H9 (cell line): ENCODE measurements at regions not wholly inside any gene's neighbourhood (a gene's known extent, or its start where the extent isn't known, plus 50 kb on each side); places are given as distances from the start of the nearest gene placed in this dataset.

Source experiments
- DNase-seq: peaks from one replicate; pipeline ENCODE4 v3.0.0-alpha.2; 2017
- H2AFZ ChIP-seq: one replicate; pipeline ENCODE4 v1.6.1; 2013; ENCODE audit warnings: mild to moderate bottlenecking, low read length, control low read depth, moderate library complexity
- H2AK5ac ChIP-seq: 2 replicates; pipeline ENCODE4 v1.6.1; 2013; ENCODE audit warnings: low read length, control low read depth, mixed read lengths; ENCODE audit not compliant: insufficient read length
- H2BK120ac ChIP-seq: one replicate; pipeline ENCODE4 v1.6.1; 2013; ENCODE audit warnings: low read depth, mild to moderate bottlenecking, low read length, control low read depth, inconsistent platforms; ENCODE audit not compliant: poor library complexity, severe bottlenecking
- H2BK12ac ChIP-seq: 2 replicates; pipeline ENCODE4 v1.6.1; 2013; ENCODE audit warnings: low read length, control low read depth, mixed read lengths, low read depth; ENCODE audit not compliant: insufficient read length
- H2BK15ac ChIP-seq: 2 replicates; pipeline ENCODE4 v1.6.1; 2013; ENCODE audit warnings: low read depth, low read length, control low read depth
- H2BK20ac ChIP-seq: one replicate; pipeline ENCODE4 v1.6.1; 2013; ENCODE audit warnings: low read depth, mild to moderate bottlenecking, low read length, control low read depth, inconsistent platforms; ENCODE audit not compliant: poor library complexity, severe bottlenecking
- H2BK5ac ChIP-seq: 2 replicates; pipeline ENCODE4 v1.6.1; 2013; ENCODE audit warnings: low read length, control low read depth, mixed read lengths; ENCODE audit not compliant: insufficient read length
- H3K14ac ChIP-seq: 2 replicates; pipeline ENCODE4 v1.6.1; 2013; ENCODE audit warnings: low read length, control low read depth; ENCODE audit not compliant: insufficient read depth
- H3K18ac ChIP-seq: 2 replicates; pipeline ENCODE4 v1.6.1; 2013; ENCODE audit warnings: low read depth, mild to moderate bottlenecking, mixed read lengths, low read length, control low read depth; ENCODE audit not compliant: insufficient read length
- H3K23ac ChIP-seq: 2 replicates; pipeline ENCODE4 v1.6.1; 2013; ENCODE audit warnings: low read length, control low read depth, mixed read lengths, low read depth; ENCODE audit not compliant: insufficient read length
- H3K23me2 ChIP-seq: 2 replicates; pipeline ENCODE4 v1.6.1; 2013; ENCODE audit warnings: low read depth, mild to moderate bottlenecking, mixed read lengths, low read length, control low read depth; ENCODE audit not compliant: insufficient read length, poor library complexity, severe bottlenecking
- H3K27ac ChIP-seq: 2 replicates; pipeline ENCODE4 v1.5.1; 2013; ENCODE audit warnings: low read length, control low read depth, mixed read lengths, low read depth; ENCODE audit not compliant: insufficient read length
- H3K27me3 ChIP-seq: 2 replicates; pipeline ENCODE4 v1.6.1; 2013; ENCODE audit warnings: low read length, control low read depth, inconsistent platforms; ENCODE audit not compliant: insufficient read depth
- H3K4ac ChIP-seq: 2 replicates; pipeline ENCODE4 v1.6.1; 2013; ENCODE audit warnings: low read depth, mild to moderate bottlenecking, control low read depth, inconsistent platforms, low read length, moderate library complexity
- H3K4me1 ChIP-seq: 2 replicates; pipeline ENCODE4 v1.6.1; 2013; ENCODE audit warnings: low read length, control low read depth, inconsistent platforms; ENCODE audit not compliant: insufficient read depth
- H3K4me2 ChIP-seq: 2 replicates; pipeline ENCODE4 v1.6.1; 2013; ENCODE audit warnings: low read length, control low read depth, mixed read lengths; ENCODE audit not compliant: insufficient read length, insufficient read depth
- H3K56ac ChIP-seq: 2 replicates; pipeline ENCODE4 v1.6.1; 2013; ENCODE audit warnings: low read depth, mild to moderate bottlenecking, mixed read lengths, low read length, control low read depth; ENCODE audit not compliant: insufficient read length
- H3K79me1 ChIP-seq: 2 replicates; pipeline ENCODE4 v1.6.1; 2013; ENCODE audit warnings: low read depth, mild to moderate bottlenecking, moderate library complexity, low read length, control low read depth, inconsistent platforms; ENCODE audit not compliant: insufficient read depth, poor library complexity, severe bottlenecking
- H3K79me2 ChIP-seq: 2 replicates; pipeline ENCODE4 v1.6.1; 2013; ENCODE audit warnings: low read length, control low read depth, inconsistent platforms; ENCODE audit not compliant: insufficient read depth
- H3K9ac ChIP-seq: 2 replicates; pipeline ENCODE4 v1.6.1; 2013; ENCODE audit warnings: low read length, control low read depth, mixed read lengths; ENCODE audit not compliant: insufficient read length; ENCODE audit errors: extremely low read depth
- H3K9me3 ChIP-seq: one replicate; pipeline ENCODE4 v1.6.1; 2013; ENCODE audit warnings: low read depth, low read length, inconsistent platforms; ENCODE audit not compliant: control insufficient read depth
- H3T11ph ChIP-seq: one replicate; pipeline ENCODE4 v1.6.1; 2013; ENCODE audit warnings: mild to moderate bottlenecking, low read length, control low read depth, inconsistent platforms
- H4K20me1 ChIP-seq: one replicate; pipeline ENCODE4 v1.6.1; 2013; ENCODE audit not compliant: control insufficient read depth, insufficient read length, insufficient read depth
- H4K5ac ChIP-seq: 2 replicates; pipeline ENCODE4 v1.6.1; 2013; ENCODE audit warnings: low read depth, mild to moderate bottlenecking, mixed read lengths, low read length, control low read depth; ENCODE audit not compliant: insufficient read length
- H4K8ac ChIP-seq: replicated peaks from 2 replicates; pipeline ENCODE4 v1.6.1; 2013; ENCODE audit warnings: low read length, control low read depth, mixed read lengths, low read depth; ENCODE audit not compliant: insufficient read length
- H4K91ac ChIP-seq: 2 replicates; pipeline ENCODE4 v1.6.1; 2013; ENCODE audit warnings: low read depth, mild to moderate bottlenecking, moderate library complexity, mixed read lengths, low read length, control low read depth; ENCODE audit not compliant: insufficient read length
- H3K27ac Mint-ChIP-seq, 3 experiments: 2 replicates in 2 of 3; 3 replicates in 1 of 3; pipeline ENCODE4 v1.8.0; 2020 to 2021; ENCODE audit warnings: mixed read lengths in 3 of 3, mild to moderate bottlenecking in 1 of 3, moderate library complexity in 1 of 3
- H3K27me3 Mint-ChIP-seq: 2 replicates; pipeline ENCODE4 v1.8.0; 2021; ENCODE audit warnings: low read depth, mild to moderate bottlenecking, moderate library complexity, mixed read lengths
- H3K36me3 Mint-ChIP-seq, 3 experiments: 2 replicates in 2 of 3; 3 replicates in 1 of 3; pipeline ENCODE4 v1.8.0; 2020 to 2021; ENCODE audit warnings: low read depth in 3 of 3, mixed read lengths in 3 of 3; ENCODE audit not compliant: insufficient read depth in 1 of 3
- H3K4me1 Mint-ChIP-seq, 2 experiments: 2 replicates each; pipeline ENCODE4 v1.8.0; 2020; ENCODE audit warnings: mixed read lengths in 2 of 2
- H3K4me3 Mint-ChIP-seq, 2 experiments: 2 replicates in 1 of 2; 3 replicates in 1 of 2; pipeline ENCODE4 v1.8.0; 2020 to 2021; ENCODE audit warnings: mild to moderate bottlenecking in 2 of 2, mixed read lengths in 2 of 2, moderate library complexity in 1 of 2
- H3K9me3 Mint-ChIP-seq, 2 experiments: 2 replicates in 1 of 2; 3 replicates in 1 of 2; pipeline ENCODE4 v1.8.0; 2020; ENCODE audit warnings: mild to moderate bottlenecking in 2 of 2, mixed read lengths in 2 of 2, moderate library complexity in 1 of 2
- CTCF ChIP-seq: fragments of 200-600 bp; sonication (generic); conservative IDR thresholded peaks from 3 replicates; pipeline ENCODE4 v1.8.0; 2021; ENCODE audit warnings: antibody characterized with exemption, mild to moderate bottlenecking

- H3K4ac ChIP-seq: no peak overlapping the region
- H3K18ac ChIP-seq: no peak overlapping the region
- H3K27me3 ChIP-seq: no peaks in the 10 kb centered on the region
- DNase-seq: no peak
- H3K4me3 Mint-ChIP-seq: no peak overlapping the region
- H3K23me2 ChIP-seq: peaks cover 2% of the 10 kb centered on the region
- no peaks in the 10 kb centered on the region for H3K36me3 Mint-ChIP-seq
- H3K27ac Mint-ChIP-seq: no peak overlapping the region
- no peak overlapping the region for H4K8ac ChIP-seq
- no peak overlapping the region for H3K14ac ChIP-seq
- no peaks in the 10 kb centered on the region for H3K27me3 Mint-ChIP-seq
- H4K20me1 ChIP-seq: no peaks in the 10 kb centered on the region
- H2AFZ ChIP-seq: no peak overlapping the region
- H3K9ac ChIP-seq: no peak overlapping the region
- H3K4me1 Mint-ChIP-seq: peaks cover 8 to 11% of the 10 kb centered on the region in 2 experiments
- no peak overlapping the region for H4K91ac ChIP-seq
- no peak overlapping the region for H3K23ac ChIP-seq
- no peak overlapping the region for H2BK120ac ChIP-seq
- TF ChIP-seq CTCF: no peak
- H3K4me2 ChIP-seq: no peak overlapping the region
- H2BK5ac ChIP-seq: no peak overlapping the region
- peaks cover 3% of the 10 kb centered on the region for H3K4me1 ChIP-seq
- H4K5ac ChIP-seq: no peak overlapping the region
- no peak overlapping the region for H2BK20ac ChIP-seq
- no peak overlapping the region for H3K56ac ChIP-seq
- H3T11ph ChIP-seq: no peak overlapping the region
- H3K9me3 Mint-ChIP-seq: no peaks in the 10 kb centered on the region
- no peaks in the 10 kb centered on the region for H3K9me3 ChIP-seq
- H2AK5ac ChIP-seq: no peak overlapping the region
- no peaks in the 10 kb centered on the region; the same call in 1 of the 2 replicates for H3K79me2 ChIP-seq
- H2BK12ac ChIP-seq: no peak overlapping the region
- H2BK15ac ChIP-seq: no peak overlapping the region
- H3K27ac ChIP-seq: no peak overlapping the region
- no peaks in the 10 kb centered on the region for H3K79me1 ChIP-seq
Observed at GRCh38 chr4:170242471-170242870, 152.7 kb upstream of the AADAT start.
